Activated effector memory CD4-positive, alpha-beta T cell treated with Interleukin-2 at 50 U/mL for 16 hours (primary cell): ENCODE measurements at regions not wholly inside any gene's neighbourhood (a gene's known extent, or its start where the extent isn't known, plus 50 kb on each side); places are given as distances from the start of the nearest gene placed in this dataset.

ENCODE experiments used
- DNase-seq: peaks from one replicate; pipeline ENCODE4 v3.0.0-alpha.2; 2020

- no peak for DNase-seq
Observed at GRCh38 chr9:88696501-88696900, 161.5 kb downstream of the NXNL2 start.

- no peak for DNase-seq
Observed at GRCh38 chr9:88697764-88698432, 162.9 kb downstream of the NXNL2 start.

GRCh38 chr9:88702985-88703384, 168.0 kb downstream of the NXNL2 start:
- no peak for DNase-seq

GRCh38 chr9:88706193-88707113, 171.5 kb downstream of the NXNL2 start:
- DNase-seq = no peak

GRCh38 chr9:88710449-88710848, 175.5 kb downstream of the NXNL2 start:
- DNase-seq = no peak

- no peak for DNase-seq
Observed at GRCh38 chr9:88711719-88712118, 176.7 kb downstream of the NXNL2 start.

GRCh38 chr9:88712484-88712883, 177.5 kb downstream of the NXNL2 start:
- DNase-seq = no peak

GRCh38 chr9:88713010-88713409, 178.0 kb downstream of the NXNL2 start:
- no peak for DNase-seq

GRCh38 chr9:88716596-88717290, 181.8 kb downstream of the NXNL2 start:
- DNase-seq = no peak

- no peak for DNase-seq
Observed at GRCh38 chr9:88721025-88721424, 186.0 kb downstream of the NXNL2 start.

GRCh38 chr9:88721495-88722279, 186.7 kb downstream of the NXNL2 start:
- DNase-seq = no peak

GRCh38 chr9:88722753-88723152, 187.8 kb downstream of the NXNL2 start:
- no peak for DNase-seq

GRCh38 chr9:88723751-88724150, 188.8 kb downstream of the NXNL2 start:
- no peak for DNase-seq

- DNase-seq = no peak
Observed at GRCh38 chr9:88724331-88724730, 189.4 kb downstream of the NXNL2 start.

- DNase-seq = no peak
Observed at GRCh38 chr9:88725300-88726019, 190.5 kb downstream of the NXNL2 start.

- no peak for DNase-seq
Observed at GRCh38 chr9:88726803-88727202, 191.8 kb downstream of the NXNL2 start.

GRCh38 chr9:88730780-88731179, 195.8 kb downstream of the NXNL2 start:
- DNase-seq = no peak

- no peak for DNase-seq
Observed at GRCh38 chr9:88732128-88732527, 197.2 kb downstream of the NXNL2 start.

GRCh38 chr9:88733651-88734421, 198.9 kb downstream of the NXNL2 start:
- no peak for DNase-seq

- DNase-seq = no peak
Observed at GRCh38 chr9:88734527-88734926, 199.5 kb downstream of the NXNL2 start.

GRCh38 chr9:88736136-88736637, 201.2 kb downstream of the NXNL2 start:
- no peak for DNase-seq
